GM19463 (cell line): ENCODE measurements at regions not wholly inside any gene's neighbourhood (a gene's known extent, or its start where the extent isn't known, plus 50 kb on each side); places are given as distances from the start of the nearest gene placed in this dataset.

Experiments
- ATAC-seq: cut with Tn5 transposase; IDR thresholded peaks from one replicate; pipeline ENCODE4 v1.9.1; 2021; ENCODE audit warnings: mild to moderate bottlenecking, moderate library complexity; ENCODE audit not compliant: unreplicated experiment

DNA sequence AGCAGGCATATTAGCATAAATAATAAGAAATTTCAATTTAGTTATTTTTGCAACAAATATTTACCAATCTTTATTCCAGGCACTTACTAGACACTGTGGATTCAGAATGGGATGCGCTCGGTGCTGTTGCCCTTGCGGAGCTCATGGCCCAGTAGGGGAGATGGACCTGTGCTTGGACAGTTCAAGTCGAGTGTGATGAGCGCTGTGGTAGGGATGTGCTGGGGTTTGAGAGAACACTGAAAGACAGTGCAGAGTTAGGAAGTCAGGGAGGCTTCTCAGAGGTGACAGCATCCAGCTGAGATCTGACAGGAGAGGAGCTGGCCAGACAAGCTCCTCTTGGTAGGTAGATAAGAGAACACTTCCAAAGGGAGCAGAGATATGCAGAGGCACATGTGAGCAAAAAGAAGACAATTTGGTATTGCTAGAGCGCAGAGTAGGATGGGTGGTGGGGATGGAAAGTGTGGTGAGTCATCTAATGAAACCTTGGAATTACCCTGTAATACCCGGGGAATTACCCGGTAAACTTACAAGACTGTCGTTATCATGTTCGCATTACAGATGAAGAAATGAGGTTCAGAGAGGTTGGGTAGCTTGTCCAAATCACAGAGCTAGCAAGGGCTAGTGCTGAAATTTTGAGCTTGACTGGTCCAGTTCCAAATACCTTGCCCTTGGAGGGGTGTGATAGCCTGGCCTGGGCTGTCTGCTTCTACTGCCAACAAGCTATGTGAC is 298.1 kb upstream of the N4BP1 start:
- no peak for ATAC-seq

- ATAC-seq = no peak
Observed at GRCh38 chr16:48905632-48906505, 295.9 kb upstream of the N4BP1 start.

DNA sequence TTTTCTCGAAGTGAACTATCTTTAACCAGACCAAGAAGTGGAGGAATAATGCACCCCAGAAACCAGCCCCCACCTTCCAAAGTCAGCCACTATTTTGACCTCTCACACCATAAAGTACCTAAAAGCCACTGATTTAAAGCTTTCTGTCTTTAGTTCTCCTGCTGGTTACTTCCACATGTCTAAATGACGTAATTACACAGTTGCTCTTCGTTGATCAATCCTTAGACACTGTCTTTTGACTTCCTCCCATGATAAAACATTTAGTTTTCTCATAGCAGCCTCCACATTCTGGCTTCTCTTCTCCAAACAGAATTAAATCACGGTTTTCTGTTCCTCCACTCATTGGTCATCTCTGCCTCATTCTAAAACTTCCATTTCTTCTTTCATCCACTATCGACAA is 294.4 kb upstream of the N4BP1 start:
- ATAC-seq = no peak

GRCh38 chr16:48903039-48903438 is 293.1 kb upstream of the N4BP1 start:
- no peak for ATAC-seq

DNA sequence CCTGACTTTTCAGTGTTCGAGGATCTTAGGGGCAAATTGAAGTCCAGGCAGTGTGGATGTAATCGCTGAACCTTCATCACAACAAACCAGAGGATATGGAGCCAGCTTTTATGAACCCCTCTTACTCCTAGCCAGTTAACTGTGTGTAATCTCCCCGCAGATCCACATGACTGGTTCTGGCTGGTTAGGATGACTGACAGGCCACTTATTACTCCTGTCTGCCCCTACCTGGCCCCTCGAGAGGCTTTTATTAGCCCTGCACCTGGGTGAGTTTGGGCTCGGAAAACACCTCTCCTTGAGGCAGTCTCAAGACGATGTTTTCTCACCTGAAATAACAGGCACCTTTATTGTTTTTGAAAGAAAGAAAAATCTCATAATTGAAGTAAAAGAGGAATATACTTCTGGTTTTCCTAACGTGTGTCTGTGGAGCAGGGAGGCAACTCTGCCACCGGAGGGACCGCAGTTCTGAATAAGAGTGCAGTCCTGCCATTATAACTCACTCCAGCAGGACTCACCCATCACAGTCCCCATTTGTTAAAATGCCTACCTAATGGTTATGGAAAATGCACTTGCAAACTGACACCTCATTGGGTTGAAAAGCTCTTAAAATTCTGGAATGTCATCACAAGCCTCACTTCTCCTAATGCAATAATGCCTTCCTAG is 291.9 kb upstream of the N4BP1 start:
- ATAC-seq = no peak

DNA sequence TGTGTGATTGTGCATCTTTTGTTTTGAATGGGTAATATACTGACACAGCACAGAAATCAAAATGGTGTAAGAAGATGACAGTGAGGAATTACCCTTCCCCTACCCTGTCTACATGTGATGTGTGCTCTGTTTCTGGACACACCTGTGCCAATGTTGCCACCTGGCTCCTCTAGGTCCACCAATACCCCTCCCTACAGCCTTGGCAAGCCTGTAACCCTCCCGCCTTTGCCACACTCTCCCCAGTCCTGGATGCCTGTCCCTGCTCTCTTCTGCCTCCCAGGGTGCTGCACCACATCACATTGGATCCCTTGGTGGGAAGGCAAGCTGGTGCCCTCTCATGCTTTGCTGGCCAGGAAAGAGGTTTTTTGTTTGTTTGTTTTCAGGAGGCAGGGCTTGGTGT is 289.5 kb upstream of the N4BP1 start:
- no peak for ATAC-seq

DNA sequence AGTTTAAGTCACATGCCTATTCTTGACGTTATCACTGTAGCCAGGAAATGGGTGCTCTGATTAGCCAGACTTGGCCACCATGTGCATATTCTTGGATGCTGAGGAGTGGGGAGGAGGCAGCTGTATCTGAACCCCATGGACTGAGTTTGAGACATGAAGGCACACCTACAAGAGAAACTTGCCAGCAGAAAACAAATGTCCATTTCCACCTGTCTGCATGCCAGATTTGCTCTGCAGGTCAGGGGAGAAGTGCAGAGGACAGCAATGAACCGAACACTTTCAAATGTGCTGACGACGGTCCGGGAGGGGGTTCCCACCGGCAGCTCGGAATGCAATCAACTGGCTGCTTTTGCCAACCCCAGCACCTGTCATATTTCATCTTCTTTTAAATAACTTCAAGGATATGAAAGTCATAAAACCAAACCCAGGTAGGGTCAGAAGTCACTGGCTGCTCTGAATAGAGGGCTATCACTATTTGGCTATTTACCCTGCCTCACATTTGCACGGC is 287.8 kb upstream of the N4BP1 start:
- no peak for ATAC-seq

- no peak for ATAC-seq
Observed at GRCh38 chr16:48895142-48895541, 285.2 kb upstream of the N4BP1 start.

GRCh38 chr16:48892893-48893292 is 282.9 kb upstream of the N4BP1 start:
- ATAC-seq = no peak

- no peak for ATAC-seq
Observed at GRCh38 chr16:48887646-48888210, 277.7 kb upstream of the N4BP1 start.

- no peak for ATAC-seq
Observed at GRCh38 chr16:48885471-48885870, 275.5 kb upstream of the N4BP1 start.

DNA sequence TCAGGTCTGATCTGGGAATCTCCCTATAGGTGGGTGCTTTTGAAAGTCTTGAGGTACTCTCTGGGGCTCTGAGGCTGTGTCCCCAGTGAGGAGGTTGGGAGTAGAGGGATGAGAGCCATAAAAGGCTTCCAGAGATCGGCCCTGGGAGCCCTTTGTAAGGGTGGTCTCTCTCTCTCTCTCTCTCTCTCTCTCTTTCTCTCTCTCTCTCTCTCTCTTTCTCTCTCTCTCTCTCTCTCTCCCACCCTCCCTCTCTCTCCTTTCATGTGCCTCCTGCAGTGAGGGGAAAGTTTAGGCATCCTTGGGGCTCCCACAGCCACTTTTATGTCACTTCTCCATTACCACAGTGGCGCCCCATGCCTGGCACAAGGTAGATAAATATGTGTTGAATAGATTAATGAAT is 271.3 kb upstream of the N4BP1 start:
- no peak for ATAC-seq

- ATAC-seq = no peak
Observed at GRCh38 chr16:48879223-48880122, 269.5 kb upstream of the N4BP1 start.

DNA sequence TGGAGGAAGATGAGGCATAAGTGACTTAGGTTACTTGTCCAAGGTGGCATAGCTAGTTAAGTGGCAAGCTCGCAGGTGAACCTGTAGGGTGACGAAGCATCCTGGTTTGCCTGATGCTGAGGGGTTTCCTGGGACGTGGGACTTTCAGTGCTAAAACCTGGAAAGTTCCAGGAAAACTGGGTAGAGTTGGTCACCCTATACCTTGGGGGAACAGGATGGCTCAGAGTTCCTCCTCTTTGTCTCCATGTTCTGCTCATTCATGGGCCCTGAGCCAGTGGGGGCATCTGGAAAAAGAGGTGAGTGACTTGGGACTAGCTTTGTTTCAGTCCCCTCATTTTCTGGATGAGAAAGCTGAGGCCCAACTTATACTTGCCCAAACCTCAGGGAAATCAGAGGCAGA is 268.0 kb upstream of the N4BP1 start:
- no peak for ATAC-seq

DNA sequence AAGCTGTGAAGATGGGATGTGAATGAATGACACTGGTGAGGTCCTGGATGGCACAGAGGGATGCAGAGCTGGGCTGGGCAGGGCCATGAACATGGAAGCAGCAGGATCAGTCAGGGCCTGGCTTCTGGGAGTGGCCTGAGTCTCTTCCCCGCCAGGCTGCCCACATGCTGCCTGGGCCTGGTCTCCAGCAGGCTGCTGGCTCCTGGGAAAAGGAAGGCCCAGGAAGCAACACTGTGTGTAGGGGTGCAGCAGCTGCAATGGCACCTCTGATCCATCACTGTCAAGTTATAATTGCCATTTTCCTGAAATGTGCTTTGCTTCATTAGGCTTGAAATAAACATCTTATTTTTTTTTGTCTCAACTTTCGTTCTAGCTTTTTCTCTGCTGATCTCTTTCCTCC is 260.2 kb upstream of the N4BP1 start:
- no peak for ATAC-seq

- no peak for ATAC-seq
Observed at GRCh38 chr16:48865520-48865919, 255.5 kb upstream of the N4BP1 start.

- no peak for ATAC-seq
Observed at GRCh38 chr16:48864055-48864454, 254.1 kb upstream of the N4BP1 start.

GRCh38 chr16:48862087-48862532 is 252.1 kb upstream of the N4BP1 start:
- no peak for ATAC-seq

GRCh38 chr16:48860341-48860740 is 250.4 kb upstream of the N4BP1 start:
- no peak for ATAC-seq

- ATAC-seq = no peak
Observed at GRCh38 chr16:48852951-48853350, 243.0 kb upstream of the N4BP1 start.
